Upper lobe of left lung (tissue), 4 donors: ENCODE measurements at regions not wholly inside any gene's neighbourhood (a gene's known extent, or its start where the extent isn't known, plus 50 kb on each side); places are given as distances from the start of the nearest gene placed in this dataset.

Source experiments
- EP300 ChIP-seq, 4 donors: sonication (generic); formaldehyde crosslinking; IDR thresholded peaks; one replicate each; pipeline ENCODE4 v1.5.1; 2017; ENCODE audit warnings: antibody characterized with exemption in 4 of 4, control low read depth in 2 of 4
- POLR2AphosphoS5 ChIP-seq, 2 donors: sonication (generic); formaldehyde crosslinking; IDR thresholded peaks; one replicate each; pipeline ENCODE4 v1.5.1; 2017; ENCODE audit warnings: antibody characterized with exemption in 2 of 2
- TF ChIP-seq, protein P1 (sequence below), 6 experiments: fragments of 450-650 bp in 4 of 6; fragments of 200-600 bp in 2 of 6; sonication (generic) in 2 of 6; IDR thresholded peaks; one replicate each; pipeline ENCODE4 v1.5.1; 2016 to 2019; ENCODE audit warnings: antibody characterized with exemption in 6 of 6

DNA sequence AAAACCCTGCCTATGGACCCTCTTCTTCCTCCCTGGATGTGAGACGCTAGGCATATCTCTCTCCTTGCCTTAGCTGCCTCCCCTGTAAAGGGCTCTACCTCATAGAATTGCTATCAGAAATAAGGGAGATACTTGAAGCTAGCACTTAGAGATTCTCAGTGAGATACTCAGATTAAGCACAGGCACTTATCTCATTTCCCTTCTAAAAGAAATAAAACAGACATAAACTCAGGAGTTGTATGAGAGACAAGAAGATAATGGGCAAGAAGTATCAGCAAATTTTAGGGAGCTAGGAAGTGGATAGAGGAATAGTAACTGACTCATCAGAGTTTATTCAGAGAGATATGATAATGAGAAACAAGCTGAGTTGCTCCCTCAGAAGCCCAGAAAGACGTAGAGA, 131.0 kb downstream of the SP3 start:
- no peak for TF ChIP-seq EP300 (IDR thresholded peaks at IDR 0.05)
- TF ChIP-seq, protein P1, sequence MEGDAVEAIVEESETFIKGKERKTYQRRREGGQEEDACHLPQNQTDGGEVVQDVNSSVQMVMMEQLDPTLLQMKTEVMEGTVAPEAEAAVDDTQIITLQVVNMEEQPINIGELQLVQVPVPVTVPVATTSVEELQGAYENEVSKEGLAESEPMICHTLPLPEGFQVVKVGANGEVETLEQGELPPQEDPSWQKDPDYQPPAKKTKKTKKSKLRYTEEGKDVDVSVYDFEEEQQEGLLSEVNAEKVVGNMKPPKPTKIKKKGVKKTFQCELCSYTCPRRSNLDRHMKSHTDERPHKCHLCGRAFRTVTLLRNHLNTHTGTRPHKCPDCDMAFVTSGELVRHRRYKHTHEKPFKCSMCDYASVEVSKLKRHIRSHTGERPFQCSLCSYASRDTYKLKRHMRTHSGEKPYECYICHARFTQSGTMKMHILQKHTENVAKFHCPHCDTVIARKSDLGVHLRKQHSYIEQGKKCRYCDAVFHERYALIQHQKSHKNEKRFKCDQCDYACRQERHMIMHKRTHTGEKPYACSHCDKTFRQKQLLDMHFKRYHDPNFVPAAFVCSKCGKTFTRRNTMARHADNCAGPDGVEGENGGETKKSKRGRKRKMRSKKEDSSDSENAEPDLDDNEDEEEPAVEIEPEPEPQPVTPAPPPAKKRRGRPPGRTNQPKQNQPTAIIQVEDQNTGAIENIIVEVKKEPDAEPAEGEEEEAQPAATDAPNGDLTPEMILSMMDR (IDR thresholded peaks at IDR 0.05) = no peak
- no peak for TF ChIP-seq POLR2AphosphoS5 (IDR thresholded peaks at IDR 0.05)
